ENCODE measurements at regions not wholly inside any gene's neighbourhood (a gene's known extent, or its start where the extent isn't known, plus 50 kb on each side); places are given as distances from the start of the nearest gene placed in this dataset.

GRCh38 chr14:101241807-101242278 is 319.5 kb upstream of the DIO3 start:
- H3K9me3 ChIP-seq (replicated peaks; ENCODE audit: control insufficient read depth, insufficient read depth, low read length) = no peaks in the 10 kb centered on the region
- intact Hi-C loops (cut with micrococcal nuclease) = no loop called here
- ChIA-PET CTCF (no interaction called here), POLR2A (no interaction called here)
- no peaks in the 10 kb centered on the region for H3K79me2 ChIP-seq (ENCODE audit: control insufficient read depth, insufficient read depth, low read length)
- H3K9ac ChIP-seq (replicated peaks; ENCODE audit: extremely low read depth, insufficient read depth, low read length) = no peak overlapping the region
- no TSS peak for BruUV-seq (replicated peaks)
- no peak for DNase-seq (ENCODE audit: low read depth, low spot score)
- H2AFZ ChIP-seq (ENCODE audit: low read depth, low read length) = no peak overlapping the region
- no peaks in the 10 kb centered on the region for H3K4me1 ChIP-seq (ENCODE audit: control insufficient read depth, extremely low read depth, insufficient read depth, low read length)
- no peak for TF ChIP-seq FOS (IDR thresholded peaks at IDR 0.05; ENCODE audit: borderline replicate concordance, insufficient read depth, low read length)
- no peak for TF ChIP-seq POLR2A (IDR thresholded peaks at IDR 0.05; ENCODE audit: low read depth, low read length)
- H4K20me1 ChIP-seq (replicated peaks; ENCODE audit: control insufficient read depth, extremely low read depth, insufficient read depth, low read length) = no peaks in the 10 kb centered on the region
- H3K4me2 ChIP-seq (ENCODE audit: insufficient read depth, low read length) = no peak overlapping the region
- no peaks in the 10 kb centered on the region for H3K36me3 ChIP-seq (ENCODE audit: control insufficient read depth in 2 of 2, extremely low read depth in 1 of 2, insufficient read depth in 2 of 2, low read length in 2 of 2)
- H3K27me3 ChIP-seq (ENCODE audit: control insufficient read depth in 2 of 2, insufficient read depth in 2 of 2, low read length in 2 of 2) = no peaks in the 10 kb centered on the region
- no peak overlapping the region for H3K27ac ChIP-seq (ENCODE audit: insufficient read depth, low read depth, low read length)
- no peak overlapping the region for H3K4me3 ChIP-seq (replicated peaks in 1 of 3; ENCODE audit: insufficient read depth in 1 of 3, low read depth in 1 of 3, low read length in 3 of 3)
- no peak for FAIRE-seq
- dilution Hi-C loops (cut with MboI; ENCODE audit: extremely low pct_ligation_motif_present, low sequenced_read_pairs) = no loop called here
- H3K9me1 ChIP-seq (replicated peaks; ENCODE audit: control insufficient read depth, extremely low read depth, insufficient read depth, low read length) = no peaks in the 10 kb centered on the region

GRCh38 chr14:101242442-101243385 is 318.6 kb upstream of the DIO3 start:
- no peaks in the 10 kb centered on the region for H4K20me1 ChIP-seq (replicated peaks; ENCODE audit: control insufficient read depth, extremely low read depth, insufficient read depth, low read length)
- H3K4me2 ChIP-seq (ENCODE audit: insufficient read depth, low read length) = no peak overlapping the region
- ChIA-PET CTCF (no interaction called here), POLR2A (no interaction called here)
- no peaks in the 10 kb centered on the region for H3K36me3 ChIP-seq (ENCODE audit: control insufficient read depth in 2 of 2, extremely low read depth in 1 of 2, insufficient read depth in 2 of 2, low read length in 2 of 2)
- no peak overlapping the region for H2AFZ ChIP-seq (ENCODE audit: low read depth, low read length)
- no peaks in the 10 kb centered on the region for H3K27me3 ChIP-seq (ENCODE audit: control insufficient read depth in 2 of 2, insufficient read depth in 2 of 2, low read length in 2 of 2)
- intact Hi-C loops (cut with micrococcal nuclease) = no loop called here
- FAIRE-seq (no peak), DNase-seq (ENCODE audit: low read depth, low spot score) (no peak)
- no peak overlapping the region for H3K9ac ChIP-seq (replicated peaks; ENCODE audit: extremely low read depth, insufficient read depth, low read length)
- H3K9me1 ChIP-seq (replicated peaks; ENCODE audit: control insufficient read depth, extremely low read depth, insufficient read depth, low read length) = no peaks in the 10 kb centered on the region
- no peaks in the 10 kb centered on the region for H3K79me2 ChIP-seq (ENCODE audit: control insufficient read depth, insufficient read depth, low read length)
- dilution Hi-C loops (cut with MboI; ENCODE audit: extremely low pct_ligation_motif_present, low sequenced_read_pairs) = no loop called here
- H3K4me1 ChIP-seq (ENCODE audit: control insufficient read depth, extremely low read depth, insufficient read depth, low read length) = no peaks in the 10 kb centered on the region
- H3K9me3 ChIP-seq (replicated peaks; ENCODE audit: control insufficient read depth, insufficient read depth, low read length) = no peaks in the 10 kb centered on the region
- no peak for TF ChIP-seq POLR2A (IDR thresholded peaks at IDR 0.05; ENCODE audit: low read depth, low read length)
- H3K4me3 ChIP-seq (replicated peaks in 1 of 3; ENCODE audit: insufficient read depth in 1 of 3, low read depth in 1 of 3, low read length in 3 of 3) = no peak overlapping the region
- H3K27ac ChIP-seq (ENCODE audit: insufficient read depth, low read depth, low read length) = no peak overlapping the region
- no TSS peak for BruUV-seq (replicated peaks)

All from endothelial cell of umbilical vein (primary cell).